Kidney tubule cell (primary cell): ENCODE measurements at regions not wholly inside any gene's neighbourhood (a gene's known extent, or its start where the extent isn't known, plus 50 kb on each side); places are given as distances from the start of the nearest gene placed in this dataset.
"Not testable (repeated sequence)": the region's sequence is repeated elsewhere in the genome, so short reads cannot be mapped to it uniquely, and the experiment has no call there.

Source experiments
- DNase-seq: peaks from one replicate; pipeline ENCODE4 v3.0.0-alpha.2; 2018; ENCODE audit warnings: low spot score

GRCh38 chr14:95818581-95818980, 58.1 kb upstream of the TUNAR start:
- DNase-seq = no peak

GRCh38 chr14:95817271-95817670, 59.4 kb upstream of the TUNAR start:
- DNase-seq = no peak

DNA sequence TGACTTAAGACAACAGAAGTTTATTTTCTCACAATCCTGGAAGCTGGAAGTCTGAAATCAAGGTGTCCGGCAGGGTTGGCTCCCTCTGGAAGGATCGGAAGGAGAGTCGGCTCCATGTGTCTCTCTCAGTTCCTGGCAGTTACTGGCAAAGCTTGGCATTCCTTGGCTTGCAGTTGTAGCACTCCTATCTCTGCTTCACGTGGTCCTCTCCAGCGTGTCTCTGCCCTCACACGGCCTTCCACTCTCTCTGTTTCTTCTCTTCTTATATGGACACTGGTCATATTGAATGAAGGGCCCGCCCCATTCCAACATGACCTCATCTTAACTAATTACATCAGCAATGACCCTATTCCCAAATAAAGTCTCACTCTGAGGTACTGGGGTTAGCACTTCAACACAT, 60.1 kb upstream of the TUNAR start:
- no peak for DNase-seq

- DNase-seq = no peak
Measured at GRCh38 chr14:95815226-95815690, 61.4 kb upstream of the TUNAR start.

- no peak for DNase-seq
Measured at GRCh38 chr14:95814363-95815225, 62.0 kb upstream of the TUNAR start.

GRCh38 chr14:95811813-95812212, 64.8 kb upstream of the TUNAR start:
- no peak for DNase-seq

DNA sequence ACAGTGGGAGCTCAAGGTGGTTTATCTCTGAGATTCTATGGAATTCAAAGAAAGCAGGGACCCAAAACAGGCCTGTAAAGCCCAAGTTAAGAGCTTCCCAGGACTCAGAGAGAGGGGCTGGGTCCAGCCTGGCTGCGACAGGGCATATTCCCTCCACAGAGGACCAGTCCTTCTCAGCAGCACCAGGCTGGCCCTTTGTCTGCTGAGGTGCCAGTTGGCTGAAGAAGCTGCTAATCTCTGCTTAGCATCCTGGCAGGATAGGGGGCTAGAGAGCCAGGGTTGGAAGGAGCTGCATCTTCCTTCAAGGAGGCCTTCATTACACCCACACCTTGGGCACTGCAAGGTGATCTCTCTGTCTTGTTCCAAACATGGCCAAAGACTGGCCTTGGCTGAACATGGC, 68.3 kb upstream of the TUNAR start:
- no peak for DNase-seq

- peak; percentile 24 for DNase-seq
Measured at GRCh38 chr14:95796788-95797187, 79.8 kb upstream of the TUNAR start.

DNA sequence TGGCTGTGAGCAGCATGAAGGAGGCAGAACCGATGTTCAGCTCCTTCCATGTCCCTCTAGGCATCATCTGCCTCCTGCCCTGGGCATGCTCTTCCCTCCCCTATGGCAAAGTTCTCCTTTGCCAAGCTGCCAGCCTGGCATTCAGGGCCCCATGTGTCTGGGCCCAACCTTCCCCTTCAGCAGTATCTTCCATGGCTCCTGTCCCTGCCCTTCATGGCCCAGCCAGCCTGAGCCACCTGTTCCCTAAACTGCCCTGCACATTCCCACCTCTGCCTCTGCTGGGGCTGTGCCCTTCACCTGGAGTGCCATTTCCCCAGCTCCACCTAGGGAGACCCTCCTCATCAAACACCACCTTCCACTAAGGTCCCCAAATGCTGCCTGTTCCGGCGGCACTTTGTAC, 74.0 kb upstream of the TCL1A start:
- no peak for DNase-seq

GRCh38 chr14:95786566-95786965, 72.6 kb upstream of the TCL1A start:
- no peak for DNase-seq

DNA sequence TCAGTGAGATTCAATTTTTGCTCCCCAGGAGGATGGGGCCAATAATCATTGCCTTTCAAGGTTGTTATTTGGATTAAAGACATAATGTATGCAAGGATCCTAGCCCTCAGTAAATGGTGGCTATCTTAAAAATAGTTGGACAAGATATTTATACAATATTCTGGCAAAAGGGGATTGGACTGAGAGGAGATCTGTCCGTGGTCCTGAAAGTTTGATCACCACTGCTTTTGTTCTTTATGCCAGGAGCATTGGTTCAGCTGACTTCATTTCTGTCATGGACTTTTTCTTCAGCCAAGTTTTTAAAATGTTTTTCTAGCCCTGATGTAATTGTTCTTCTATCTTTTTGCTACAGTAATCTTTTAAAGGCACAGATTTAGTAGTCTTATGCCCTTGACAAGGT, 70.2 kb upstream of the TCL1A start:
- DNase-seq = peak; percentile 32

DNA sequence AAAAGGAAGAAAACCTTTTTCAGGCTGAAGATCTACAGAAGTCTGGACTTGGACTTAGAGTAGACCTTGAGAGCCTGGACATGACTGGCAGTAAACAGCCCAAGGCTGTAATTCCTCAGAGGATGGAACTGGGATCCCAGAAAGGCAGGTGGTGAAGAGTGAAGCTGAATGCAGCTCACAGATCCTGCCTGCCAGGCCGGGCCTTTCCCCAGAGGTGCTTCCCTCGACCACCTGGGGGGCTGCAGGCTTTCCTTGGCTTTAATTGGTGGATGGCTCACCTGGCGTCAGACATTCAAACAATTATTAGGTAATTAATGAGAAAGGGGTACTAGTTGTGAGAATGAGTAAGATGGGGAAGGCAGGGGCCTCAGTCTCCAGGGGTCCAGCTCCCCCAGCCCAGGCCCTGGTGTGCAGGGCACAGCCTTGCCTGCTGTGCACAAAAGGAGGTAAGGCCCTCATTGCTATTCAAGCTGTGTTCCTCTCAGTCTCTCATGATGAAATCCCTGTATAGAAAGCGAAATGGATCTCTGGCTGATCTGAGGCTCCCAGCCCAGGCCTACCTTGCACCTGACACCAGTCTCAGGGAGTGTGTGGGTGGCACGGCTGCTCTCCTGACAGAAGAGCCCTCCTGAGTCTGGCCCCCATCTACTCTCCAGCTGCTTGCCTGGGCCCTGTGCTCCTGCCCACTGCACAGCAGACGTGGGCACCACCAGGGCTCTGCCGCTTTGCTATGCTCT, 63.0 kb upstream of the TCL1A start:
- no peak for DNase-seq

DNA sequence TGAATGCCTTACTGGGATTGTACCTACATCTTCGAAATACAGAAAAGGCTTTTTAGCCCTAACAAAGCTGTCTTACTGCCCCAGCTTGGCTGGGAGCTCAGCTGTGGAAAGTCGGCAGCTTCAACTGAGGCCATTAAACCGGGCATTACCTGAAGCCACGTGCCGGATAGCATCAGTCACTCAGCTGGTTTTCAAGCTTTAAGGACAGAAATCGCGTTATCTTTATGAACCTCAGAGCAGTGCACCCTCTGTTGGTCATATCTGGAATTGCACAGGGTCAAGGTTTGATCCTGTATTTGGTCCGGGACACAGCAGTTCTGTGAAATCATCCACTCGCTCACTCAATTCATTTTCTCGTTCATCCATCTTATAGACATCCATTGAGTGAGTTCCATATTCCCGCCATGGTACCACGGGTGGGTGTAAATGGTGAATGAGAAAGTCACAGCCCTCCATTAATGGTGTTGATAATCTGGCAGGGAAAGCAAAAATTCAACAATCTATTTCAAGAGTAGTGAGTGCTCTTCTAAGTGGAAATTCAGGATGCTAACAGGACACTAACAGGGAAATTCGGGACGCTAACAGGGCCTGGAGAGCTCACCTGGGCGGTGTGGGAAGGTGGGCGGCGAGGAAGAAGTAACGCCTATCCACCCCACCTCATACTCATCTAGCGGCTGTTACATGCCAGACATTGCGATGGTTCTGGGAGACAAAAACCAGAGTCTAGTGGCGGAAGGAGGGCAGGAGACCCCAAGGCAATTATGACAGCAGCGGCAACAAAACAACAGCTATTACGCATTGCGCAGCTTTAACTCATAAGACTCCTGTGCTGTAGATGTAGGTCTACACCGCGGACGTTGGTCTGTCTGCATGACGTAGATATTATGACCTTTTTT, 60.6 kb upstream of the TCL1A start:
- DNase-seq = peak; percentile 53

DNA sequence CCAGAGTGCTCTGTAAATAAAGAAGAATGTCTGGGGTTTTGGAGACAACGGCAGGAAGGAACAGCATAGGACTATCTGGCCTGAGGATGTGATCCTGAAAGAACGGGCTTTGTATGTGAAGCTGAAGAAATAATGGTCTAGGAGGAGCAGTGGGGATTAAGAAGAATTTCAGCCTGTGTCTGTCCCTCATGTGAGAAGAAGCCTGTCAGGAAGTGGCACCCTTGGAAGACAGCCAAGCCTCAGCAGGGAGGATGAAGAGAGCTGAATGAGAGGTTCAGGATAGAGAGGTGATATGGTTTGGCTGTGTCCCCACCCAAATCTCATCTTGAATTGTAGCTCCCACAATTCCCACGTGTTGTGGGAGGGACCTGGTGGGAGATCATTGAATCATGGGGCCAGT, 56.9 kb upstream of the TCL1A start:
- DNase-seq = peak; percentile 14

GRCh38 chr14:95769976-95770375, 56.1 kb upstream of the TCL1A start:
- DNase-seq = no peak

- not testable (repeated sequence) for DNase-seq
Measured at GRCh38 chr14:95769431-95769830, 55.5 kb upstream of the TCL1A start.

DNA sequence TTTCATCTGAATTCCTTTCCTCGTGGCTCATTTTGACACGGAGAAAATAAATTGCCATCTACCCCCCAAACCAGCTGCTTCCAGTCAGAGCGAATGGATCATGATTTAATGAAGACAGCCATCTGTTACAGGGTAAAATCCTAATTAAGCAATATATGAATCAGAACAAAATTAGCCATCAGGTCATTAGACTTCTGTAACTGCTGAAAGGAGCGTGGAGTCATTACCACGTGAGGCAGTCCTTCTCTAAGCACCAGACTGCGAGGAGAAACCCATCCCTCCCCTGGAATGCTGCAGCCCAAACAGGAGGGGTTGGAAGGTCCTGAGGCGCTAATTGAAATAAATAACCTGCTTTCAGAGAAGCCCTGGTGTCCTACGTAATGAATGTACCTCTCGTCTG, 51.1 kb upstream of the TCL1A start:
- no peak for DNase-seq

DNA sequence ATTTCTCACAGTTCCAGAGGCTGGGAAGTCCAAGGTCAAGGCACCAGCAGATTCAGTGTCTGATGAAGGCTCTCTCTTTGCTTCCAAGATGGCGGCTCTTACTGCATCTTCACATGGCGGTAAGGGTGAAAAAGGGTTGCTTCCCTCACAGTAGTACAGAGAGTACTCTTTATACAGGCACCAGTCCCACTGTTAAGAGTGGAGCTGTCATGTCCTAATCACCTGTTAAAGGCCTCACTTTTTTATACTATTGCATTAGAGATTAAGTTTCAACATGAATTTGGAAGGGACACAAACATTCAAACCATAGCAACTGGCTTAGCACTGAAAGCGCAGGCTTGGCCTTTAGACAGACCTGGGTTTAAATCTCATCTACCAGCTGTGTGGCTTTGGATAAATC, 50.0 kb upstream of the TCL1A start:
- DNase-seq = no peak
